ENCODE measurements at regions not wholly inside any gene's neighbourhood (a gene's known extent, or its start where the extent isn't known, plus 50 kb on each side); places are given as distances from the start of the nearest gene placed in this dataset.
A peak's percentile ranks its signal among the peaks of the same experiment; 100 is the strongest.

- DNase-seq, result no peak
Measured at GRCh38 chr6:14621518-14621917, 503.9 kb downstream of the CD83 start.

GRCh38 chr6:14622085-14622484, 504.5 kb downstream of the CD83 start:
- DNase-seq, result no peak

GRCh38 chr6:14622909-14623505, 505.4 kb downstream of the CD83 start:
- no peak for DNase-seq

- DNase-seq, result no peak
Measured at GRCh38 chr6:14625173-14625895, 507.8 kb downstream of the CD83 start.

DNA sequence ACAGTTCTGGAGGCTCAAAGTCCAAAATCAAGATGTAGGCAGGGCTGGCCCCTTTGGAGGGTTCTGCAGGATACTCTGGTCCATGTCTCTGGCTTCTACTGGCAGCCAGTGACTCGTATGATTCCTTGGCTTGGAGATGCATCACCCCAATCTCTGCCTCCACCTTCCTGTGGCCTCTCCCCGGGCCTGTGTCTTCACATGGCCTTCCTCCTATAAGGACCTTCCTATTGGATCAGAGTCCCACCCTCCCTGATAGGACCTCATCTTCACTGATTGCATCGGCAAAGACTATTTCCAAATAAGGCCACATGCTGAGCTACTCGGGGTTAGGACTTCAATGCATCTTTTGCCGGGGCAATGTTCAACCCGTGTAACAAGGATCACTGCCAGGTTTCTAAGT, 509.0 kb downstream of the CD83 start:
- no peak for DNase-seq

GRCh38 chr6:14630016-14630415, 512.4 kb downstream of the CD83 start:
- no peak for DNase-seq

DNA sequence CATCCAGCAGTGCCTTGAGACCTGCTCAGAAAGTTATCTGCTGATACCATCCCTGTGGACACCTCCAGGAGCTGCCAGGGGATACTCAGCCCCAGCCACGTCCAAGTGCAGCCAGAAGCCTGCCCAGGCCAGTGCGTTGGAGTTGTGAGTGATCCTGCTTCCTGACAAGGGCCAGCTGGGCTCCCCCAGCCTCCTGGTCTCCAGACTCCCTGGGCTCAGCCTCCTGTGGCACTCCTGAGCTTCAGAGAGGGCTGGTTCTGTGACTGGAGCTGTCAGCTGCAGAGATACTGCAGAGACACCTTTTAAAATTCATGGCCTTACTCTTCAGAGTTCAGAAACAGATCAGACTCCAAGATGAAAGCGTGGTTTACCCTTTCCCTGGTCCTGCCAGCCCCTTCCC, 515.9 kb downstream of the CD83 start:
- no peak for DNase-seq

DNA sequence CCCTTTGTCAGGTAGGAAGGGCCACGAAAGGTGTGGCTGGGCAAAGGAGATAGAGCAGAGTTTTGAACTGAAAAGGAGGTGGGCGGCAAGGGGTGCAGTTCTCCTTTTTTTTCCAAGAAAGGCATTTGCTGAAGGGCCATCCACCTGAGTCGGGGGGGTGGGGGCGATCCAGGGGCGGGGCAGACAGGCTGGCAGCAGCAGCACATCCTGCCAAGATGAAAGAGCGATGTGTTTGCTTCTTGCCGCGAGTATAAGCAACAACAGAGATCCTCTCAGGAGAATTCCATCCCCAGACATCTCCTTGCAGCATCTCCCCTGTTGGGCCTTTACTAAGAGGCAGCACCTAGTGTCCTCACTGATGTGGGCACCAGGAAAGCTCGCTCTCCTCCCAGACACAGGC, 516.5 kb downstream of the CD83 start:
- DNase-seq, result no peak

GRCh38 chr6:14635195-14635594, 517.6 kb downstream of the CD83 start:
- no peak for DNase-seq

- no peak for DNase-seq
Measured at GRCh38 chr6:14635934-14636591, 518.5 kb downstream of the CD83 start.

DNA sequence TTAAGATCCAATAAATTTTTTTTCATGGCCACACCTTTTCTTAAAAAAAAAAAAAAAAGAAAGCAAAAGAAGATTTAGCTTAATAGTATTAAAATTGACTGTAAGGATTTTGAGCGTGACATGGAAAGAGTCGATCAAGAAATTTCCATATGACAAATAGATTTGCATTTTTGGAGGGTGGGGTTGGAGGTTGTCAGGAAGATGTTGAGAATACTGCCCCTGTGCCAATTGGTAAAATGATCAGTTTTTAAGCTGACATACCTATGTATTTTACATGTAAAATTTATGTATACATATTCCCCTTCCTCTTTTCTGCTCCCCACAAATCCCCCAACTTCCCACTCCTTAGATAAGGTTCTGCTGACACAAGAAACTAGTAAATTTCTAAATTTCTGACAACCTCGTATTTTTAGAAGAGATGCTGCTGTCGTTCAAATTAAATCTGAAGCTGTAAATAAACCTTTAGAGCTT, 520.9 kb downstream of the CD83 start:
- no peak for DNase-seq

DNA sequence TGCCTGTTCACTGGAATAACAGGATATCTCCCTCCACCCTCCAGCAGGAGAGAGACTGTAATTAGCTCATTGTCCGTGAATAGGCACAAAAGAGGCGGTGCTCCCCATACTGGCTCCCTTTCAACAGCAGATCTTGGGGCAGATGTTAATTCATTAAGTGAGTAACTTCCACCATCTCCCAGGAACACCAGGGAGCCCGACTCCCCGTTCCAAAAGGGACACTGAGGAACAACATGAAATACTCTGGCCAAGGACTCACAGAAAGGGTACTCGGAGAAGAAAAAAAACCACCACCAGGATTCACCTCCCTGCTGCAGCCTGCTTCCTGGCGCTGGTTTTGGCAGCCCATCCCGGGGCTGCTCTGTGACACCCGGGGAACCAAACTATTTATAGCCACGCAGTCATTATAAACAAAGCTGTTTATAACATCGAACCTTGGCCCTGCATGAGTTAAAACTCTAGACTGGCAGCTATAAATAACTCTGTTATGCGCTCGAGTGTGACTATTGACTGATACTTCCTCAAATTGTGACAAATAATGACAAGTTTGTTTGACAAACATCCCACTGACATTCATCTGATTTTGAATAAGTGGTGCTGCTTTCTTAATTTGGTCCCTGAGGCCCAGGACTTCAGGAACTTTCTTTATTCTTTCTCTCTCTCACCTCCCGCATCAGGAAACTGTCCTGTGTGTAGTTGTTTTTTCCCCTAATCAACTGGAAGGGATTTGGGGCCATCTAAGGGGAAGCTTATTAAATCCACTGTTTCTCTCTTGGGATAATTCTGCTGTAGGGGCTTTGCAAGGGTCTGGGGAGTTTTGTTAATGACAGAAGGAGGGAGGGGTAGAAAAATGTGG, 521.6 kb downstream of the CD83 start:
- peak; percentile 86 for DNase-seq

DNA sequence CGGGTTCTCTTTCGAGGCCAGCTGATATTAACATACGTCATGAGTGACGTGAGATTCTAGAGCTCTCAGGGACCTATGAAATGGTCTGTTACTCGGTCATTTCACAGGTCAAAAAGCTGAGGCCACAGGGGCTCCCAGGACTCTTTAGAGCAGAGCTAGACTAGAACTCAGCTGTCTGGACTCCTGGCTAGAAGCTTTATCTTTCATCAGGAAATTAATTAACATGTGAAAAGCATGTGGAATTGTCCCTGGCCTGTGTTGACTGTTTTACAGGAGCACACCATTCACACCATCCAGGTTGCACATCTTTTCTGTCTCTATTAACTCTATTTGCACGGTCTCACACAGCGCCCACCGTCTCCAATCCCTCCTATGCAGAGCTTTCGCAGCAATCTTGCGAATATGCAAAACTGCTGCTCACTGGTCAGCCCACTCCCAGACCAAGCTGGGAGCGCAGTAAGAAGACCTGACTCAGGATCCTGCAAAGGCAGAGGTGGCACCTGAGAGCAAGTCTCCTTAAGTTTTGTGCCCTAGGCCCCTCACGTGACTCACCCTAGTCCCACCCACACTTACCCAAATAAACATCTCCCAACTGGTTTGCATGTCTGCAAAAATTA, 522.5 kb downstream of the CD83 start:
- no peak for DNase-seq

DNA sequence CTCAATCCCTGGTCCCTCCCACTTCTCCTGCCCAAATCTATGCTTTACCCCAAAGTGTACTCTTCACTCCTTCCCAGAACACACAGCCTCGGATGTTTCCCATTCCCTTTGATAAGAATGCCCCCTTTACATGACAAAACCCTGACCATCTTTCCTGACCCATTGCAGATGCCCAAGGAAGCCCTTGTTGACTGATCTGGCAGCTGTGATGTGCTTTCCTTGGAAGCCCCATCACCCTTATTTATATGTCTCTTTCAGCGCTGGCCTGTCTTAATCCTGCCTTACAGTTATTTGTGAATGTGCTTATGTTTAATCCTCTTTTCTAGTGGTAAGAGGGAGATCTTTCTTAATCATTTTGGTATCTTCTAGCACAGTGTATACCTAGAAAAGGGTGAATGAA, 523.1 kb downstream of the CD83 start:
- no peak for DNase-seq

DNA sequence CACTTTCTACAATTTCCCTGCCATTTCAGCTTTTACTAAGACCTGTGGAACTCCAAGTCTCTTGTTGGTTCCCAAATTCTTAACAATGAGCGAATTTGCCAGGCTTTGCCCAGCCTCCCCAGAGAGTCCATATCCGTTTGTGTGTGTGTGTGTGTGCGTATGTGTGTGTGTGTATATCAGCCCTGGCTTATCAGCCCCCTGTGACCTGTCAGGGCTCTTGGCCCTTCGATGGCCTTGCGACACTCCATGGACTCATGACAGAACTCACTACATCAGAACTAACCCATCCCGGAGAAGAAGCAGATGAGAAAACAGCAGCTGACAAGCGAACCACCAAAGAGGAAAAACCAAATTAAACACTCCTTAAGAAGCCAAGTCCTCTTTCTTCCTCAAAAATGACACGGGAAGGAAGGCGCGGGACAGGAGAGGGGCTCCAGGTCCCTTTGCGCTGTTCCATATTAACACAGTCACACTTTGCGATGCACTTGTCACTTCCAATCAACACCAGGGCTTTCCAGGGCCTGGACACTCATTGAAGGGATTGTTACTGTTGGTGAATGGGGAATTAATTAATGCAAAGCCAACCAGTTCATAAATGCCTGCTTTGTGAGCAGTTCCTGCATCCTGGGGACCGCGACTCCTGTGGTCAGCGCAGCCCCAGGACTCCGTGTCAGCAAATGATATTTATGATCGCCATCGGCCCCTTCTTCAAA, 524.0 kb downstream of the CD83 start:
- DNase-seq, result no peak

DNA sequence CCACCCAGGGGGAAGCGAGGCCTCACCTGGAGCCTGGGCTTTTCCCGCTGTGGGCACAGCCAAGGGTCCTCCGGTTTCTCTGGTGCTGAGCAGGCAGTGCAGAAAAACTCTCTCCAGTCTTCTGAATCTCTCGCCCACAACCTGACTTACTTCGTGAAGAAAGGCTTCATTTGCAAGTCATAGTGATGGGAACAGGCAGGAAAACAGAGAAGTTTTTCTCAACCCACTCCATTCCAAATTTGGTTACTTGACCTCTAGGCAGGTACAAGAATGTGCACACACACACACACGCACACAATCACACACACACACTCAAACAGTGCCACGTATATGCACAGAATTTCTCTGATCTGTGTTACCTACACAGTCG, 524.5 kb downstream of the CD83 start:
- no peak for DNase-seq

GRCh38 chr6:14642842-14643241, 525.3 kb downstream of the CD83 start:
- no peak for DNase-seq

GRCh38 chr6:14644381-14644780, 526.8 kb downstream of the CD83 start:
- DNase-seq, result no peak

DNA sequence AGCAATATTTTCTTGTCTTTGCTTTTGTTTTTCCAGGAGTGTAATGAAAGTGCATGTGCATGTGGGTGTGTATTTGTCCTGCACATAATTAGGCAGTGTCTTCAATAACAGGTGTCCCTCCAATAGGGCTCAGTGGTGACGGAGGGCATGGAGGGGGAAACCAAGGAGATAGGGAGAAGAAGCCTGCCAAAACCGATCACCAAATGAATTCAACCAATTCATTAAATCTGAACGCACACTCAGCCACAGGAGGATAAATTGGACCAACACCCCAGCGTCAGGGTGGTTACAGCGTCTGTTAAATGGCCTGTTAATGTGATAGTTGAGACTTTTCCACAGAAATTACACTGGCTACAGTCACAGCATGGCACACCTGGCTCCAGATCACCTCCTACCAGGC, 527.6 kb downstream of the CD83 start:
- peak; percentile 54 for DNase-seq

DNA sequence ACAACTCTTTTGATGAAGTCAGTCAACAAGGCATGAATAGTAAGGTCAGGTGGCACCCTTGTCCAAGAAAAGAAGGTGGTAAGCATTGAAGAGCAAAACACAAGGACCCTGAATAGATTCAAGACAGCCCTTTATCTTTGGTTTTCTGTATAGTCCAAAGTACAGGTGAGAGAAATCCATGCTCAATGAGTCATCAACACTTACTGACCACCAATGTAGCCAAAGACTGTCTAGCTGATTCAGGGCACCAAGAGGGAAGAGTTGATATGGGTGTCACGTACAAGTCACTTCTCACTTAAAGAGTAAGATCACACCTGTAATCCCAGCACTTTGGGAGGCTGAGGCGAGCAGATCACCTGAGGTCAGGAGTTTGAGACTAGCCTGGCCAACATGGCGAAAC, 528.3 kb downstream of the CD83 start:
- no peak for DNase-seq

- DNase-seq, result no peak
Measured at GRCh38 chr6:14646371-14646770, 528.8 kb downstream of the CD83 start.

DNA sequence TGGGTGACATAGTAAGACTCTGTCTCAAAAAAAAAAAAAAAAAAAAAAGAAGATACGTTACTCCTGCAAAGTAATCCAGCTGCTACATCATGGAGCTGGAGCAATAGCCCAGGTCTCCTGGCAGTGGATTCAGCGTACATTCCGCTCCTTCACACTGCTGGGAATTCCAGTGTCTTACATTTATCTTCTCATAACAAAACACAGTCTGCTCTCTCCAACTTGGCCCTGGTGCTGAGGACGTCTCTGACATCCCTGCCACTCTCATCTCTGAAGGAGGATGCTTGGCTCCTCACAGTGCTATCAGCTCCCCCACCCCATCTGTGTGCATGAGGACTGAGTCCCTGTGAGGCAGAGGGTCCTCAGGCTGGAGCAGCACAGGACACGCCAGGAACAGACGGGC, 529.8 kb downstream of the CD83 start:
- no peak for DNase-seq
